Fibroblast of peridontal ligament (primary cell): ENCODE measurements at regions not wholly inside any gene's neighbourhood (a gene's known extent, or its start where the extent isn't known, plus 50 kb on each side); places are given as distances from the start of the nearest gene placed in this dataset.

ENCODE experiments used
- DNase-seq: peaks from one replicate; pipeline ENCODE4 v3.0.0-alpha.2; 2010; ENCODE audit errors: extremely low read depth

GRCh38 chr4:33579951-33580350 is 2664.4 kb downstream of the ARAP2 start:
- DNase-seq = no peak

GRCh38 chr4:33592701-33593100 is 2651.6 kb downstream of the ARAP2 start:
- DNase-seq = no peak

- no peak for DNase-seq
Measured at GRCh38 chr4:33606951-33607350, 2637.4 kb downstream of the ARAP2 start.

- DNase-seq = no peak
Measured at GRCh38 chr4:33616121-33616520, 2628.2 kb downstream of the ARAP2 start.

GRCh38 chr4:33625748-33626147 is 2618.6 kb downstream of the ARAP2 start:
- no peak for DNase-seq

GRCh38 chr4:33626221-33626620 is 2618.1 kb downstream of the ARAP2 start:
- DNase-seq = no peak

- peak; percentile 7 for DNase-seq
Measured at GRCh38 chr4:33628296-33628695, 2616.0 kb downstream of the ARAP2 start.

GRCh38 chr4:33649015-33649414 is 2595.3 kb downstream of the ARAP2 start:
- DNase-seq = peak; percentile 66

GRCh38 chr4:33649471-33649870 is 2594.8 kb downstream of the ARAP2 start:
- peak; percentile 4 for DNase-seq

GRCh38 chr4:33650036-33650435 is 2594.3 kb downstream of the ARAP2 start:
- no peak for DNase-seq

- DNase-seq = peak; percentile 7
Measured at GRCh38 chr4:33658971-33659370, 2585.3 kb downstream of the ARAP2 start.

GRCh38 chr4:33661636-33662035 is 2582.7 kb downstream of the ARAP2 start:
- no peak for DNase-seq

- no peak for DNase-seq
Measured at GRCh38 chr4:33685939-33686338, 2558.4 kb downstream of the ARAP2 start.

- DNase-seq = peak; percentile 47
Measured at GRCh38 chr4:33696041-33696440, 2548.3 kb downstream of the ARAP2 start.

GRCh38 chr4:33696586-33696985 is 2547.7 kb downstream of the ARAP2 start:
- DNase-seq = peak; percentile 5

- DNase-seq = peak; percentile 68
Measured at GRCh38 chr4:33709247-33709646, 2535.1 kb downstream of the ARAP2 start.

GRCh38 chr4:33711826-33712225 is 2532.5 kb downstream of the ARAP2 start:
- DNase-seq = no peak

- no peak for DNase-seq
Measured at GRCh38 chr4:33714971-33715370, 2529.3 kb downstream of the ARAP2 start.

- peak; percentile 88 for DNase-seq
Measured at GRCh38 chr4:33715841-33716395, 2528.4 kb downstream of the ARAP2 start.

GRCh38 chr4:33722254-33722653 is 2522.1 kb downstream of the ARAP2 start:
- DNase-seq = peak; percentile 56

- DNase-seq = peak; percentile 66
Measured at GRCh38 chr4:33722800-33723516, 2521.4 kb downstream of the ARAP2 start.

- no peak for DNase-seq
Measured at GRCh38 chr4:33724685-33725084, 2519.6 kb downstream of the ARAP2 start.

- no peak for DNase-seq
Measured at GRCh38 chr4:33725861-33726260, 2518.5 kb downstream of the ARAP2 start.

- DNase-seq = no peak
Measured at GRCh38 chr4:33737726-33738125, 2506.6 kb downstream of the ARAP2 start.
